ENCODE measurements at regions not wholly inside any gene's neighbourhood (a gene's known extent, or its start where the extent isn't known, plus 50 kb on each side); places are given as distances from the start of the nearest gene placed in this dataset.
"Not testable (repeated sequence)": the region's sequence is repeated elsewhere in the genome, so short reads cannot be mapped to it uniquely, and the experiment has no call there.

DNA sequence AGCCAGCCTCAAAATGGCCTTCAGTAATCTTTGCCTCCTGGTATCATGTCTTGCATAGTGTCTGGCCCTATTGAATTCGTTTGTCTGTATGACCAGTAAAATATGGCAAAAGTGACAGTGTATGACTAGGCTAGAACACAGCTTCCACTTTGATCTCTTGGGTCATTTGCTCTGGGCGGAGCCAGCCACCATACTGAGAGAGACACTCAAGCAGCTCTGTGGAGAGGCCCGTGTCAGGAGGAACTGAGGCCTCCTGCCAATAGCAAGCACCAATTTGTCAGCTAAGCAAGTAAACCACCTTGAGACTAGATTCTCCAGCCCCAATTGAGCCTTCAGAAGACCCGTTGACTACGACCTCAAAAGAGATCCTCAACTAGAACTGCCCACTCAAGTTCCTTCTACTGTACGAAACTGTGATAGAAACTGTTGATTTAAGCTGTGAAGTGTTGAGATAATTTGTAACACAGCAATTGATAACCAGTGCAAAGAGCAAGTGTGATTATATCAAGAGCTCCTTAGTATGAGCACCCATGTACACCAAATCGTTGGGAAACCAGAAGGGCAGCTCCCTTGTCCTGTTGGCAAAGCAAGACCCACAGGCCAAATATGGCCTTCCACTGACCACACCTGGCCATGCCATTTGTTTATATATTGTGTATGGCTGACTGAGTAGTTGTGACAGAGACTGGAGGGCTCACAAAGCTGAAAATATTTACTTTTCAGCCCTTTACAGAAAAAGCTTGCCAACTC is 52.7 kb upstream of the SERBP1 start:
- no peaks in the 10 kb centered on the region for H3K9me3 Mint-ChIP-seq
- ATAC-seq (replicated peaks; ENCODE audit: extremely low read depth, poor library complexity, severe bottlenecking) (no peak), DNase-seq (ENCODE audit: low spot score in 2 of 2) (no peak)
- H3K4me3 Mint-ChIP-seq: no peak overlapping the region
- H3K27ac Mint-ChIP-seq (ENCODE audit: low read depth): no peak overlapping the region
- no peaks in the 10 kb centered on the region for H3K4me1 Mint-ChIP-seq
- no peaks in the 10 kb centered on the region for H3K36me3 Mint-ChIP-seq (ENCODE audit: insufficient read depth)
- no peaks in the 10 kb centered on the region for H3K27me3 Mint-ChIP-seq

DNA sequence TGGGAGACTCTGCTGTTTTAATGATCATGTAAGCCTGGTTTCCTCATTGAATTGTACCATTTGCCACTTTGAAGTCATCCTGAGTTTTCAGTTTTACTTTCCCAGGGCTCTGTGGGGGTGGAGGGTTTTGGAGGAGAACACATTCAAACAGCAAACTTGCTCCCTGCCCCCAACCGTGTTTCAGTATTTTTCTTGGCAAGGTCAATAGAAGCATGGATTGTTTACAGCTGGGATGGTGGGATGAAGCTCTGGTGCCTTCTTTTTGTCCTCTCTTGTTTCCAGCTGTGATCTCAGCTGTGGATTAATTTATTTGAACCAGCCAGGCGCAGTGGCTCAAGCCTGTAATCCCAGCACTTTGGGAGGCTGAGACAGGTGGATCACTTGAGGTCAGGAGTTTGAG is 54.3 kb upstream of the SERBP1 start:
- H3K27me3 Mint-ChIP-seq: no peaks in the 10 kb centered on the region
- no peak for DNase-seq (ENCODE audit: low spot score in 2 of 2)
- no peaks in the 10 kb centered on the region for H3K4me1 Mint-ChIP-seq
- H3K4me3 Mint-ChIP-seq: no peak overlapping the region
- no peak overlapping the region for H3K27ac Mint-ChIP-seq (ENCODE audit: low read depth)
- no peak for ATAC-seq (replicated peaks; ENCODE audit: extremely low read depth, poor library complexity, severe bottlenecking)
- H3K9me3 Mint-ChIP-seq: no peaks in the 10 kb centered on the region
- no peaks in the 10 kb centered on the region for H3K36me3 Mint-ChIP-seq (ENCODE audit: insufficient read depth)

DNA sequence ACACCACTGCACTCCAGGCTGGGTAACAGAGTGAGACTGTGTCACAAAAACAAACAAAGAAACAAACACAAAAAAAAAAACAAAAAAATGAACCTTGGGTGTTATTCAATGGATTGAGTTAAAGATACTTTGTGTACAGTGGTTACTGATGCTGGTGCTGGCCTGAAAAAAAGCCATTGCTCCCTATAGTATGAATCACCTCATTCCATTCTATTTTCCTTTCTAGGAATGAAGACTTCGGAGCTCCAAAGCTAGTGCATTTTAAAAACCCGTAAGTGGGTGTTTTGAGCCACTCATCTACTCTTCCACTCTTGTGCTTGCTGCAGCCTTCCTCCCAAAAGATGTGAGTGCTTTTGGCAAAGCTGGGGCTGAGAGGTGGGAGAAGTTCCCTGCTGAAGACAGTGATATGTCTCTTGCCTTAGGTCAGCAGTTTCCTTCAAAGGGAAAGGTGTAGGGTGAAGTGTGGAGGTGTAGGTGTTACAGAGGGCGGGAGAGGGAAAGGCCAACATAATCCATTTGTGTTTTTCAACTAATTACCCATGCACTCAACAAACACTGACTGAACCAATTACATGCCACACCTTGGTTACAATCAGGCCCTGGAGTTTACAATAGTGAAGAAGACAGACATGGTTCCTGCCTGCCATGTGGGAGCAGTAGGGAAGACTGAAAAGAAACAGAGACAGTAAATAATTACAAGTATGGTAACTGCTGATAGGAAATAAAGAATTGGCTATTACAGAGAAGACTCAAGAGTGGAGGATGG is 55.0 kb upstream of the SERBP1 start:
- no peaks in the 10 kb centered on the region for H3K9me3 Mint-ChIP-seq
- no peaks in the 10 kb centered on the region for H3K27me3 Mint-ChIP-seq
- H3K27ac Mint-ChIP-seq (ENCODE audit: low read depth): no peak overlapping the region
- no peaks in the 10 kb centered on the region for H3K36me3 Mint-ChIP-seq (ENCODE audit: insufficient read depth)
- DNase-seq (ENCODE audit: low spot score in 2 of 2) (no peak), ATAC-seq (replicated peaks; ENCODE audit: extremely low read depth, poor library complexity, severe bottlenecking) (no peak)
- H3K4me3 Mint-ChIP-seq: no peak overlapping the region
- H3K4me1 Mint-ChIP-seq: no peaks in the 10 kb centered on the region

DNA sequence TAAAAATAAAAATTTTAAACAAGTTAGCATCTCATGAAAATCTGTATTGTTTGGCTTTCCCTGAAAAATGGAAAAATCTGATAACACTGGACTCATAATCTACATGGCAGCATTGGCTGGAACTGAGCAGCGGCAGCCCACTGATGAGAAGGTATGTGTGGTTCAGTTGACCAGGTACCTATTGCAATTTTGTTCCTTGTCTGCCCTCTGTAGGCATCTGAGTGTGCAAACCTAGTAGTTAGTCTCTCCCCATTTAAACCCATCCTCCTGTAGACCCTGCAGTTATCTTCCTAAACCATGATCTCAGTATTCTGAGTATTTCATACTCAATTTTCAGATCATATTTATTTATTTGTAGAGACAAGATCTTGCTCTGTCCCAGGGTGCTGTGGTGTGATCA is 59.4 kb upstream of the SERBP1 start:
- ATAC-seq (replicated peaks; ENCODE audit: extremely low read depth, poor library complexity, severe bottlenecking): no peak
- H3K27me3 Mint-ChIP-seq: no peaks in the 10 kb centered on the region
- H3K36me3 Mint-ChIP-seq (ENCODE audit: insufficient read depth): no peaks in the 10 kb centered on the region
- no peak overlapping the region for H3K4me3 Mint-ChIP-seq
- no peak overlapping the region for H3K27ac Mint-ChIP-seq (ENCODE audit: low read depth)
- no peaks in the 10 kb centered on the region for H3K9me3 Mint-ChIP-seq
- no peak for DNase-seq (ENCODE audit: low spot score in 2 of 2)
- no peaks in the 10 kb centered on the region for H3K4me1 Mint-ChIP-seq

DNA sequence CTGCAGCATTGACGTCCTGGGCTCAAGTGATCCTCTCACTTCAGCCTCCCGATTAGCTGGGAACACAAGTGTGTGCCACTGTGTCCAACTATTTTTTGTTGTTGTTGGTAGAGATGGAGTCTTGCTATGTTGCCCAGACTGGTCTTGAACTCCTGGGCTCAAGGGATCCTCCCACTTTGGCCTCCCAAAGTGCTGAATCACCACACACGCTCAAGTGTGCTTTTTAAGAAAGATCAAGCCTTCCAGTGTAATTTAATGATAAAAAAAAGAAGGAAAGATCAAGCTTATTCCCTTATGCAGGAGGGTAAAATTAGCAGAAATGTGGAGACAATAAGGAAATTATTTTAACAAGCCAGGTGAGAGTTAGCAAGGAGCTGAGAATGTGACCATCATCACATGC is 61.1 kb upstream of the SERBP1 start:
- Mint-ChIP-seq H3K4me1 (no peaks in the 10 kb centered on the region), H3K36me3 (ENCODE audit: insufficient read depth) (no peaks in the 10 kb centered on the region), H3K9me3 (no peaks in the 10 kb centered on the region), H3K27ac (ENCODE audit: low read depth) (no peak overlapping the region), H3K27me3 (no peaks in the 10 kb centered on the region), H3K4me3 (no peak overlapping the region)
- DNase-seq (ENCODE audit: low spot score in 2 of 2) (no peak), ATAC-seq (replicated peaks; ENCODE audit: extremely low read depth, poor library complexity, severe bottlenecking) (no peak)

DNA sequence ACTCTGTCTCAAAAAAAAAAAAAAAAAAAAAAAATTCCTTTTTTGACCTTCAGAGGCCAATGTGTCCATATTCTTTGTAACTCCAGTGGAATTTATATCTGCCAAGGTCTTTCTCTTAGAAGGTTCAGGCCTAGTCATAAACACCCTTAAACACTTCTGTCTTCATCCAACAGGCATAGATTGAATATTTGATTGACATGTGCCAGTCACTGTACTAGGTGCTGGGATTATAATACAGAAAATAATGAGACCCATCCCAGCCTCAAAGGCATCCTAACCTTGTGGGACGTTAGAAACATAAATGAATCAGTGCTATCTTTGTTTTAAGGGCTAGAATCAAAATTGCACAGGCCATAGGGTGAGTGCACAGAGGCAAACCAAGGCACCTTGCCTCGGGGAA is 62.9 kb upstream of the SERBP1 start:
- Mint-ChIP-seq H3K27me3 (no peaks in the 10 kb centered on the region), H3K27ac (ENCODE audit: low read depth) (no peak overlapping the region)

DNA sequence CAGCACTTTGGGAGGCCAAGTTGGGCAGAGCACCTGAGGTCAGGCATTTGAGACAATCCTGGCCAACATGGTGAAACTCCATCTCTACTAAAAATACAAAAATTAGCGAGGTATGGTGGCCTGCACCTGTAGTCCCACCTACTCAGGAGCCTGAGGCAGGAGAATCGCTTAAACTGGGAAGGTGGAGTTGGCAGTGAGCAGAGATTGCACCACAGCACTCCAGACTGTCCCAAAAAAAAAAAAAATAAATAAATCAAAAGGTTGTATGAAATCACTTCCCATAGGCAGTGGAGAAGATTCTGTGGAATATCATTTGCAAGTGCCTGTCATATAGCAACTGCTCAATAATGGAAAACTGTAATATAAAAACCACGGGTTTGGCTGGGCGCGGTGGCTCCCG is 65.1 kb upstream of the SERBP1 start:
- ATAC-seq (replicated peaks; ENCODE audit: extremely low read depth, poor library complexity, severe bottlenecking) (no peak), DNase-seq (ENCODE audit: low spot score in 2 of 2) (no peak)
- peaks cover 2% of the 10 kb centered on the region for H3K4me1 Mint-ChIP-seq
- H3K36me3 Mint-ChIP-seq (ENCODE audit: insufficient read depth): no peaks in the 10 kb centered on the region
- H3K4me3 Mint-ChIP-seq: no peak overlapping the region
- no peak overlapping the region for H3K27ac Mint-ChIP-seq (ENCODE audit: low read depth)
- no peaks in the 10 kb centered on the region for H3K27me3 Mint-ChIP-seq
- no peaks in the 10 kb centered on the region for H3K9me3 Mint-ChIP-seq

More for the DNA sequence above, 62.9 kb upstream of the SERBP1 start:
- no peaks in the 10 kb centered on the region for H3K36me3 Mint-ChIP-seq (ENCODE audit: insufficient read depth)
- H3K9me3 Mint-ChIP-seq: no peaks in the 10 kb centered on the region
- no peak overlapping the region for H3K4me3 Mint-ChIP-seq
- no peaks in the 10 kb centered on the region for H3K4me1 Mint-ChIP-seq
- ATAC-seq (replicated peaks; ENCODE audit: extremely low read depth, poor library complexity, severe bottlenecking) (no peak), DNase-seq (ENCODE audit: low spot score in 2 of 2) (no peak)

DNA sequence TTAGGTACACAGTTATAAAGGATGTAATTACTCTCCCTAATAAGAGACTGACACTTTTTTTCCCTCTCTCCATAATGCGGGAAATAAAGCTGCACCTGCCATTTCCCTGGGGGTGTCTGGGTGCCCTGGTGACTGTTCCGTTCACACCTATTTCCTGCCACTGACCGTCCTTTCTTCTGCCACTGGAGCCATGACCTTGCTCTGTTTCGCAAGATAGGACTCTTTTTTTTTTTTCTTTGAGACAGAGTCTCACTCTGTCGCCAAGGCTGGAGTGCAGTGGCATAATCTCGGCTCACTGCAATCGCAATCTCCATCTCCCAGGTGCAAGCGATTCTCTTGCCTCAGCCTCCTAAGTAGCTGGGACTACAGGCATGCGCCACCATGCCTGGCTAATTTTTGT is 66.1 kb upstream of the SERBP1 start:
- Mint-ChIP-seq H3K27me3 (no peaks in the 10 kb centered on the region), H3K4me3 (no peak overlapping the region), H3K9me3 (no peaks in the 10 kb centered on the region), H3K36me3 (ENCODE audit: insufficient read depth) (no peaks in the 10 kb centered on the region), H3K27ac (ENCODE audit: low read depth) (no peak overlapping the region), H3K4me1 (peaks cover 6% of the 10 kb centered on the region)
- DNase-seq (ENCODE audit: low spot score in 2 of 2) (no peak), ATAC-seq (replicated peaks; ENCODE audit: extremely low read depth, poor library complexity, severe bottlenecking) (no peak)

DNA sequence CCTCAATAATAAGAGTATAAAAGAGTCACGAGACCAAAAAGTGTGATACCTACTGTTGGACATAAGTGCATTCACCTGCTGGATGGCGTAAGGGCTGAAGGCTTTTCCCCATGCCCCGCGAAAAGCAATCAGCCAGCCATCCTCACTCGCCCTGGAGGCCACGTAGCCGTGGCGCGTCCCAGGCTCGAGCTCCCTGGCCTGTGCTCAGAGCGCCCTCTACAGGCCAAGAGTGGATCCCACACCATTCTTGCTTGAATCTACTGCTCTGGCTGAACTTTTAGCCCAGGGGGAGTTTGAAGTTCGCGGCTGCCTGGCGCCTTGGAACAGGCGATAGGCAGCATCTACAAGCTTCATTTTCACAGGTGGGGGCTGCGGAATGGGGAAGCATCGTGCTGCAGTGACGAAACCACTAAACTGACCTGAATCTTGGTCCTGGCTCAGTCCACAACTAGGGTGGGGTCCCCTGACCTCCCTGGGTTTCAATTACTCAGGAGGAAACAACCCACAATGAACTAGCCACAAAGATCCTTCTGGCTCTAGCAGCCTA is 70.3 kb upstream of the SERBP1 start:
- Mint-ChIP-seq H3K27me3 (no peaks in the 10 kb centered on the region), H3K9me3 (no peaks in the 10 kb centered on the region), H3K4me3 (no peak overlapping the region), H3K36me3 (ENCODE audit: insufficient read depth) (no peaks in the 10 kb centered on the region), H3K27ac (ENCODE audit: low read depth) (no peak overlapping the region), H3K4me1 (peaks cover 6% of the 10 kb centered on the region)
- ATAC-seq (replicated peaks; ENCODE audit: extremely low read depth, poor library complexity, severe bottlenecking) (peak; percentile 99), DNase-seq (ENCODE audit: low spot score in 2 of 2) (peak; percentile 77 to 78)

DNA sequence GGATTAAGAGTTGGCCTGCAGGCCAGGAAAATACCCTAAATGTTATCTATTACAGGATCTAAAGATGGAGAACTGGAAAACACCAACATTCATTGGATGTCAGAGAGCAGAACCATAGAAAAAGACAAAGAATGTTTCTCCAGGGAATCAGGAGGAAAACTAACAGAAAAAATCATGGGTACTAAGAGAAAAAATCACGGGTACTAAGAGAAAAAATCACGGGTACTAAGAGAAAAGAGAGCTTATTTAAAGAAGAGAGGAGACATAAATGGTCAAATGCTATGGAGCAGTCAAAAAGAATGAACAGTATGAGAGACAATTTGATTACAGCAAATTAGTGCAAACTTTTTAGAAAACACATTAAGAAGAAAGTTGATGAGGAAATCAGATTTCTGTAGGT is 73.8 kb upstream of the SERBP1 start:
- no peak overlapping the region for H3K4me3 Mint-ChIP-seq
- no peaks in the 10 kb centered on the region for H3K9me3 Mint-ChIP-seq
- H3K4me1 Mint-ChIP-seq: peaks cover 6% of the 10 kb centered on the region
- no peak overlapping the region for H3K27ac Mint-ChIP-seq (ENCODE audit: low read depth)
- no peaks in the 10 kb centered on the region for H3K27me3 Mint-ChIP-seq
- no peak for ATAC-seq (replicated peaks; ENCODE audit: extremely low read depth, poor library complexity, severe bottlenecking)
- no peaks in the 10 kb centered on the region for H3K36me3 Mint-ChIP-seq (ENCODE audit: insufficient read depth)
- DNase-seq (ENCODE audit: low spot score in 2 of 2): no peak

DNA sequence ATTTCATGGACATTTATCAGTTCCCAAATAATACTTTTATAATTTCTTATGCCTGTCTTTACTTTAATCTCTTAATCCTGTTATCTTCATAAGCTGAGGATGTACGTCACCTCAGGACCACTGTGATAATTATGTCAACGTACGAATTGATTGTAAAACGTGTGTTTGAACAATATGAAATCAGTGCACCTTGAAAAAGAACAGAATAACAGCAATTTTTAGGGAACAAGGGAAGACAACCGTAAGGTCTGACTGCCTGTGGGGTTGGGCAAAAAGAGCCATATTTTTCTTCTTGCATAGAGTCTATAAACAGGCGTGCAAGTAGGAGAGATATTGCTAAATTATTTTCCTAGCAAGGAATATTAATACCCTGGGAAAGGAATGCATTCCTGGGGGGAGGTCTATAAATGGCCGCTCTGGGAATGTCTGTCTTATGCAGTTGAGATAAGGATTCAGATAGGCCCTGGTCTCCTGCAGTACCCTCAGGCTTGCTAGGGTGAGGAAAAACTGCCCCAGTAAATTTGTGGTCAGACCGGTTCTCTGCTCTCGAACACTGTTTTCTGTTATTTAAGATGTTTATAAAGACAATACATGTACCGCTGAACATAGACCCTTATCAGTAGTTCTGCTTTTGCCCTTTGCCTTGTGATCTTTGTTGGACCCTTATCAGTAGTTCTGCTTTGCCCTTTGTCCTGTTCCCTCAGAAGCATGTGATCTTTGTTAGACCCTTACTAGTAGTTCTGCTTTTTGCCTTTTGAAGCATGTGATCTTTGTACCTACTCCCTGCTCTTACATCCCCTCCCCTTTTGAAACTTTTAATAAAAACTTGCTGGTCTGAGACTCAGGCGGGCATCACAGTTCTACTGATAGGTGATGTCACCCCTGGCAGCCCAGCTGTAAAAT is 83.4 kb upstream of the SERBP1 start:
- H3K27ac Mint-ChIP-seq (ENCODE audit: low read depth); H3K4me1 Mint-ChIP-seq; H3K36me3 Mint-ChIP-seq (ENCODE audit: insufficient read depth); H3K4me3 Mint-ChIP-seq; DNase-seq (ENCODE audit: low spot score in 2 of 2); ATAC-seq (replicated peaks; ENCODE audit: extremely low read depth, poor library complexity, severe bottlenecking): not testable (repeated sequence)
- Mint-ChIP-seq H3K27me3 (peaks cover 18% of the 10 kb centered on the region), H3K9me3 (peaks cover 11% of the 10 kb centered on the region)

DNA sequence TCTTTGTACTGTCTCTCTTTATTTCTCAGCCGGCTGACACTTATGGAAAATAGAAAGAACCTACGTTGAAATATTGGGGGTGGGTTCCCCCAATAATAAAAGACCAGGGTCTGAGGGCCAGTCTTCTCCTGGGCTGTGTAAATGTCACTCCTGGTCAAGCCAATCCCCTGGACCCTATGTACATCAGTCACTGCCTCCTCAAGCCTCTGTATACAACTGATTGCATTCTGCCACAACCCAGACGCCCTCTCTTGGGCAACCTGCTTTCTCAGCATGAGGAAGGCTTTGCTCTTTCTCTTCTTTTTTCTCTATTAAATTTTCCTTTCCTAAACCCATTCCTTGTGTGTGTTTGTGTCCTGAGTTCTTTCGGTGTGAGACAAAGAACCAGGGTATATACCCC is 84.1 kb upstream of the SERBP1 start:
- DNase-seq (ENCODE audit: low spot score in 2 of 2): no peak
- ATAC-seq (replicated peaks; ENCODE audit: extremely low read depth, poor library complexity, severe bottlenecking): no peak
- no peak overlapping the region for H3K4me3 Mint-ChIP-seq
- peaks cover 18% of the 10 kb centered on the region for H3K27me3 Mint-ChIP-seq
- H3K4me1 Mint-ChIP-seq: no peaks in the 10 kb centered on the region
- H3K9me3 Mint-ChIP-seq: peaks cover 11% of the 10 kb centered on the region
- no peak overlapping the region for H3K27ac Mint-ChIP-seq (ENCODE audit: low read depth)
- H3K36me3 Mint-ChIP-seq (ENCODE audit: insufficient read depth): no peaks in the 10 kb centered on the region
